ENCODE measurements at regions not wholly inside any gene's neighbourhood (a gene's known extent, or its start where the extent isn't known, plus 50 kb on each side); places are given as distances from the start of the nearest gene placed in this dataset.

DNA sequence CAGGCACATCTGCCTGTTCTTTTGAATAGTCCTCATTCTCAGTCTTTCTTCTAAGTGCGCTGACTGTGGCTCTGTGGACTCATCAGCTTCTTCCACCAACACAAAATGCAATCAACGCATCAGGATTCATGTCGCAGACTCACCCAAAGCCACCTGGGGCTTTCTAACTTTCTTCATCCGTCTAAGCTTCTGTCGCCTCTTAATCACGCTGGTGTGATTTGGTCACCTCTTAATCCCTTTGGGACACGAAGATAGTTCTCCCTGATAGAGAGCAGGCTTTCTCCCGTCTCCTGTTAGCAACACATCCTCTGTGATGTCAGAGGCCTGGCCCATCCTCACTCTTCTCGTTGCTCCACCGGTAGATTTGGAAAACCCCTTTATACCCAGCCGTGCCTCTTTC lies 78.0 kb upstream of the FOXQ1 start:
- WGBS (ENCODE audit: insufficient coverage, insufficient replicate concordance, low lambda C conversion rate, missing lambda C conversion rate): 24% methylated on average over 11 of the region's 11 CpGs
- H3K9ac ChIP-seq (ENCODE audit: control insufficient read depth, insufficient read depth, low read length): no peak overlapping the region
- DNase-seq (ENCODE audit: low read depth, low spot score): no peak
- no peaks in the 10 kb centered on the region for H3K9me3 ChIP-seq (replicated peaks; ENCODE audit: control insufficient read depth, insufficient read depth, low read length)
- no TSS peak for BruUV-seq (replicated peaks)
- H2AFZ ChIP-seq (ENCODE audit: control insufficient read depth, low read depth, low read length): no peak overlapping the region
- no peak for FAIRE-seq
- TF ChIP-seq, protein P1, sequence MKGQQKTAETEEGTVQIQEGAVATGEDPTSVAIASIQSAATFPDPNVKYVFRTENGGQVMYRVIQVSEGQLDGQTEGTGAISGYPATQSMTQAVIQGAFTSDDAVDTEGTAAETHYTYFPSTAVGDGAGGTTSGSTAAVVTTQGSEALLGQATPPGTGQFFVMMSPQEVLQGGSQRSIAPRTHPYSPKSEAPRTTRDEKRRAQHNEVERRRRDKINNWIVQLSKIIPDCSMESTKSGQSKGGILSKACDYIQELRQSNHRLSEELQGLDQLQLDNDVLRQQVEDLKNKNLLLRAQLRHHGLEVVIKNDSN (IDR thresholded peaks at IDR 0.05; ENCODE audit: borderline replicate concordance, extremely low read length, insufficient read depth, low read depth, low read length): no peak
- TF ChIP-seq, protein P2, sequence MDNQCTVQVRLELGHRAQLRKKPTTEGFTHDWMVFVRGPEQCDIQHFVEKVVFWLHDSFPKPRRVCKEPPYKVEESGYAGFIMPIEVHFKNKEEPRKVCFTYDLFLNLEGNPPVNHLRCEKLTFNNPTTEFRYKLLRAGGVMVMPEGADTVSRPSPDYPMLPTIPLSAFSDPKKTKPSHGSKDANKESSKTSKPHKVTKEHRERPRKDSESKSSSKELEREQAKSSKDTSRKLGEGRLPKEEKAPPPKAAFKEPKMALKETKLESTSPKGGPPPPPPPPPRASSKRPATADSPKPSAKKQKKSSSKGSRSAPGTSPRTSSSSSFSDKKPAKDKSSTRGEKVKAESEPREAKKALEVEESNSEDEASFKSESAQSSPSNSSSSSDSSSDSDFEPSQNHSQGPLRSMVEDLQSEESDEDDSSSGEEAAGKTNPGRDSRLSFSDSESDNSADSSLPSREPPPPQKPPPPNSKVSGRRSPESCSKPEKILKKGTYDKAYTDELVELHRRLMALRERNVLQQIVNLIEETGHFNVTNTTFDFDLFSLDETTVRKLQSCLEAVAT (IDR thresholded peaks at IDR 0.05): no peak
- TF ChIP-seq SMAD5 (IDR thresholded peaks at IDR 0.05; ENCODE audit: low read depth): no peak
- no peaks in the 10 kb centered on the region for H3K79me2 ChIP-seq (ENCODE audit: control insufficient read depth, insufficient read depth, low read length)
- H3K27ac ChIP-seq (ENCODE audit: control insufficient read depth, insufficient read depth): no peak overlapping the region
- no peak overlapping the region for H3K4me2 ChIP-seq (ENCODE audit: control insufficient read depth, insufficient read depth)
- no peak overlapping the region for H3K4me3 ChIP-seq
- CTCF ChIA-PET: no interaction called here
- in situ Hi-C loops (cut with MboI): no loop called here
- H3K27me3 ChIP-seq (replicated peaks in 1 of 2; ENCODE audit: control insufficient read depth in 2 of 2, insufficient read depth in 2 of 2, low read length in 1 of 2): peaks cover 0 to 3% of the 10 kb centered on the region in 2 experiments; a peak in 3 of 4 replicates
- intact Hi-C loops (cut with micrococcal nuclease; ENCODE audit: unreplicated experiment): no loop called here
- POLR2A ChIA-PET: no interaction called here
- H3K36me3 ChIP-seq (ENCODE audit: control insufficient read depth in 2 of 2, insufficient read depth in 2 of 2, low read length in 1 of 2): no peaks in the 10 kb centered on the region
- no peak for ATAC-seq
- no peaks in the 10 kb centered on the region for H4K20me1 ChIP-seq (ENCODE audit: control insufficient read depth, insufficient read depth)
- RAD21 ChIA-PET (ENCODE audit: unreplicated experiment): no interaction called here
- SMC1A ChIA-PET (ENCODE audit: uncharacterized antibody, unreplicated experiment): no interaction called here
- H3K4me1 ChIP-seq (ENCODE audit: control insufficient read depth, insufficient read depth, low read length): no peaks in the 10 kb centered on the region

DNA sequence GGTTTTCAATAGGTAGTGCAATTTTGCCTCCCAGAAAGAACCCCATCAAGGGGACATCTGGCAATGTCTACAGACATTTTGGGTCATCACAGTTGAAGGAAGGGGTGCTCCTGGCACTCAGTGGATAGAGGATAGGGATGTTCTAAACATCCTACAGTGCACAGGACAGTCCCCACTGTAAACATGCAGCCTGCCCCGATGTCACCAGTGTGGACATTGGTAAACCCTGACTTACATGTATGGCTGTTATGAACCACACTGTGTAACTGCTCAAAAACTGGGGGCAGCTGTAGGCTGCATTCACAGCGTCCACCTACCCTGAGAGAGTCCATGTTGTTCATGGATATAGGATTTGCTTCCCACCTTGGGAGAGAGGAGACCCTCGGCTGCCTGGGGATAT lies 79.3 kb upstream of the FOXQ1 start:
- Histone ChIP-seq H4K20me1 (ENCODE audit: control insufficient read depth, insufficient read depth) (no peaks in the 10 kb centered on the region), H3K79me2 (ENCODE audit: control insufficient read depth, insufficient read depth, low read length) (no peaks in the 10 kb centered on the region), H3K9ac (ENCODE audit: control insufficient read depth, insufficient read depth, low read length) (no peak overlapping the region), H3K4me3 (no peak overlapping the region), H3K27ac (ENCODE audit: control insufficient read depth, insufficient read depth) (no peak overlapping the region), H3K9me3 (replicated peaks; ENCODE audit: control insufficient read depth, insufficient read depth, low read length) (no peaks in the 10 kb centered on the region), H2AFZ (ENCODE audit: control insufficient read depth, low read depth, low read length) (no peak overlapping the region), H3K27me3 (replicated peaks in 1 of 2; ENCODE audit: control insufficient read depth in 2 of 2, insufficient read depth in 2 of 2, low read length in 1 of 2) (peaks cover 0 to 3% of the 10 kb centered on the region in 2 experiments; a peak in 3 of 4 replicates), H3K36me3 (ENCODE audit: control insufficient read depth in 2 of 2, insufficient read depth in 2 of 2, low read length in 1 of 2) (no peaks in the 10 kb centered on the region), H3K4me2 (ENCODE audit: control insufficient read depth, insufficient read depth) (no peak overlapping the region), H3K4me1 (ENCODE audit: control insufficient read depth, insufficient read depth, low read length) (no peaks in the 10 kb centered on the region)
- 0% methylated on average over 3 of the region's 3 CpGs for WGBS (ENCODE audit: insufficient coverage, insufficient replicate concordance, low lambda C conversion rate, missing lambda C conversion rate)
- no peak for FAIRE-seq
- in situ Hi-C loops (cut with MboI): no loop called here
- ChIA-PET CTCF (no interaction called here), POLR2A (no interaction called here), SMC1A (ENCODE audit: uncharacterized antibody, unreplicated experiment) (no interaction called here), RAD21 (ENCODE audit: unreplicated experiment) (no interaction called here)
- BruUV-seq (replicated peaks): no TSS peak
- no peak for DNase-seq (ENCODE audit: low read depth, low spot score)
- no peak for ATAC-seq
- intact Hi-C loops (cut with micrococcal nuclease; ENCODE audit: unreplicated experiment): no loop called here
- no peak for TF ChIP-seq ETV6 (conservative IDR thresholded peaks at IDR 0.05 in 1 of 2, IDR thresholded peaks at IDR 0.05 in 1 of 2; ENCODE audit: borderline replicate concordance in 1 of 2, low read depth in 1 of 2)
- TF ChIP-seq, protein P3, sequence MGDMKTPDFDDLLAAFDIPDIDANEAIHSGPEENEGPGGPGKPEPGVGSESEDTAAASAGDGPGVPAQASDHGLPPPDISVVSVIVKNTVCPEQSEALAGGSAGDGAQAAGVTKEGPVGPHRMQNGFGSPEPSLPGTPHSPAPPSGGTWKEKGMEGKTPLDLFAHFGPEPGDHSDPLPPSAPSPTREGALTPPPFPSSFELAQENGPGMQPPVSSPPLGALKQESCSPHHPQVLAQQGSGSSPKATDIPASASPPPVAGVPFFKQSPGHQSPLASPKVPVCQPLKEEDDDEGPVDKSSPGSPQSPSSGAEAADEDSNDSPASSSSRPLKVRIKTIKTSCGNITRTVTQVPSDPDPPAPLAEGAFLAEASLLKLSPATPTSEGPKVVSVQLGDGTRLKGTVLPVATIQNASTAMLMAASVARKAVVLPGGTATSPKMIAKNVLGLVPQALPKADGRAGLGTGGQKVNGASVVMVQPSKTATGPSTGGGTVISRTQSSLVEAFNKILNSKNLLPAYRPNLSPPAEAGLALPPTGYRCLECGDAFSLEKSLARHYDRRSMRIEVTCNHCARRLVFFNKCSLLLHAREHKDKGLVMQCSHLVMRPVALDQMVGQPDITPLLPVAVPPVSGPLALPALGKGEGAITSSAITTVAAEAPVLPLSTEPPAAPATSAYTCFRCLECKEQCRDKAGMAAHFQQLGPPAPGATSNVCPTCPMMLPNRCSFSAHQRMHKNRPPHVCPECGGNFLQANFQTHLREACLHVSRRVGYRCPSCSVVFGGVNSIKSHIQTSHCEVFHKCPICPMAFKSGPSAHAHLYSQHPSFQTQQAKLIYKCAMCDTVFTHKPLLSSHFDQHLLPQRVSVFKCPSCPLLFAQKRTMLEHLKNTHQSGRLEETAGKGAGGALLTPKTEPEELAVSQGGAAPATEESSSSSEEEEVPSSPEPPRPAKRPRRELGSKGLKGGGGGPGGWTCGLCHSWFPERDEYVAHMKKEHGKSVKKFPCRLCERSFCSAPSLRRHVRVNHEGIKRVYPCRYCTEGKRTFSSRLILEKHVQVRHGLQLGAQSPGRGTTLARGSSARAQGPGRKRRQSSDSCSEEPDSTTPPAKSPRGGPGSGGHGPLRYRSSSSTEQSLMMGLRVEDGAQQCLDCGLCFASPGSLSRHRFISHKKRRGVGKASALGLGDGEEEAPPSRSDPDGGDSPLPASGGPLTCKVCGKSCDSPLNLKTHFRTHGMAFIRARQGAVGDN (IDR thresholded peaks at IDR 0.05): no peak
- TF ChIP-seq, protein P4, sequence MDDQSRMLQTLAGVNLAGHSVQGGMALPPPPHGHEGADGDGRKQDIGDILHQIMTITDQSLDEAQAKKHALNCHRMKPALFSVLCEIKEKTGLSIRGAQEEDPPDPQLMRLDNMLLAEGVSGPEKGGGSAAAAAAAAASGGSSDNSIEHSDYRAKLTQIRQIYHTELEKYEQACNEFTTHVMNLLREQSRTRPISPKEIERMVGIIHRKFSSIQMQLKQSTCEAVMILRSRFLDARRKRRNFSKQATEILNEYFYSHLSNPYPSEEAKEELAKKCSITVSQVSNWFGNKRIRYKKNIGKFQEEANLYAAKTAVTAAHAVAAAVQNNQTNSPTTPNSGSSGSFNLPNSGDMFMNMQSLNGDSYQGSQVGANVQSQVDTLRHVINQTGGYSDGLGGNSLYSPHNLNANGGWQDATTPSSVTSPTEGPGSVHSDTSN (IDR thresholded peaks at IDR 0.05; ENCODE audit: insufficient replicate concordance, low read depth, low read length): no peak
- TF ChIP-seq TBL1XR1 (IDR thresholded peaks at IDR 0.05; ENCODE audit: low read depth, low read length): no peak
- no peak for TF ChIP-seq RFX5 (IDR thresholded peaks at IDR 0.05; ENCODE audit: low read depth, low read length)
- TF ChIP-seq EGR1 (IDR thresholded peaks at IDR 0.05; ENCODE audit: borderline replicate concordance in 1 of 2, low read depth in 2 of 2, low read length in 2 of 2): no peak
- no peak for TF ChIP-seq TARDBP (IDR thresholded peaks at IDR 0.05; ENCODE audit: borderline replicate concordance)

All from GM12878 (cell line).